Cardiac fibroblast (primary cell): ENCODE measurements at regions not wholly inside any gene's neighbourhood (a gene's known extent, or its start where the extent isn't known, plus 50 kb on each side); places are given as distances from the start of the nearest gene placed in this dataset.

Experiments used
- DNase-seq, 2 donors: peaks; one replicate each; pipeline versions ENCODE4 v3.0.0 to v3.0.0-alpha.2; 2010; ENCODE audit warnings: low read depth in 2 of 2
- H3K4me3 ChIP-seq, 2 donors: replicated peaks in 1 of 2; 1 replicate in 1 of 2; 2 replicates in 1 of 2; pipeline ENCODE4 v1.5.1; 2011; ENCODE audit warnings: low read depth in 2 of 2, low read length in 2 of 2, mild to moderate bottlenecking in 2 of 2, moderate library complexity in 1 of 2
- TF ChIP-seq, protein P1 (sequence below): IDR thresholded peaks from one replicate; pipeline ENCODE4 v1.5.1; 2011; ENCODE audit warnings: low read depth, mild to moderate bottlenecking, low read length, inconsistent platforms

DNA sequence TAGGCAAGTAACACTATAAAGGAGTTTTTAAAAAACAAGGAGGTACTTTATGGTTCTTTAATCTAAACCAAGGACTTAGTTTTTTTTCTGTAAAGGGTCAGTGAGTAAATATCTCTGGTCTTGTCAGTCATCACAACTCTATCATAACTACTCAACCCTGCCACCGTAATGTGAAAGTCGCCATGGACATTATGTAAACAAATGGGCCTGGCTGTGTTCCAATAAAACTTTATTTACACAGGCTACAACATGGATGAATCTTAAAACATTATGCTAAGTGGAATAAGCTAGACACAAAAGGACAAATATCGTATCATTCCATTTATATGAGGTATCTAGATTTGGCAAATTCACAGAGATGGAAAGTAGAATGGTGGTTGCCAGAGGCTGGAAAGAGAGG, 60.8 kb upstream of the SP4 start:
- TF ChIP-seq, protein P1, sequence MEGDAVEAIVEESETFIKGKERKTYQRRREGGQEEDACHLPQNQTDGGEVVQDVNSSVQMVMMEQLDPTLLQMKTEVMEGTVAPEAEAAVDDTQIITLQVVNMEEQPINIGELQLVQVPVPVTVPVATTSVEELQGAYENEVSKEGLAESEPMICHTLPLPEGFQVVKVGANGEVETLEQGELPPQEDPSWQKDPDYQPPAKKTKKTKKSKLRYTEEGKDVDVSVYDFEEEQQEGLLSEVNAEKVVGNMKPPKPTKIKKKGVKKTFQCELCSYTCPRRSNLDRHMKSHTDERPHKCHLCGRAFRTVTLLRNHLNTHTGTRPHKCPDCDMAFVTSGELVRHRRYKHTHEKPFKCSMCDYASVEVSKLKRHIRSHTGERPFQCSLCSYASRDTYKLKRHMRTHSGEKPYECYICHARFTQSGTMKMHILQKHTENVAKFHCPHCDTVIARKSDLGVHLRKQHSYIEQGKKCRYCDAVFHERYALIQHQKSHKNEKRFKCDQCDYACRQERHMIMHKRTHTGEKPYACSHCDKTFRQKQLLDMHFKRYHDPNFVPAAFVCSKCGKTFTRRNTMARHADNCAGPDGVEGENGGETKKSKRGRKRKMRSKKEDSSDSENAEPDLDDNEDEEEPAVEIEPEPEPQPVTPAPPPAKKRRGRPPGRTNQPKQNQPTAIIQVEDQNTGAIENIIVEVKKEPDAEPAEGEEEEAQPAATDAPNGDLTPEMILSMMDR: no peak
- H3K4me3 ChIP-seq: no peak overlapping the region
- DNase-seq: no peak

DNA sequence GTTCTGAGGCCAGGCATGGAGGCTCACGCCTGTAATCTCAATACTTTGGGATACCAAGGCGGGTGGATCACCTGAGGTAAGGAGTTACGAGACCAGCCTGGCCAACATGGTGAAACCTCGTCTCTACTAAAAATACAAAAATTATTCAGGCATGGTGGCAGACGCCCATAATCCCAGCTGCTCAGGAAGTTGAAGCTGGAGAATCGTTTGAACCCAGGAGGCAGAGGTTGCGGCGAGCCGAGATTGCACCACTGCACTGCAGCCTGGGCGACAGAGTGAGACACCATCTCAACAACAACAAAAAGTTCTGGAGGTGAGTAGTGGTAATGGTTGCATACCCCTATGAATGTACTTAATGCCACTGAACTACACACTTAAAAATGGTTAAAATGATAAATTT, 60.3 kb upstream of the SP4 start:
- no peak overlapping the region for H3K4me3 ChIP-seq
- DNase-seq: no peak
- TF ChIP-seq, protein P1: no peak

DNA sequence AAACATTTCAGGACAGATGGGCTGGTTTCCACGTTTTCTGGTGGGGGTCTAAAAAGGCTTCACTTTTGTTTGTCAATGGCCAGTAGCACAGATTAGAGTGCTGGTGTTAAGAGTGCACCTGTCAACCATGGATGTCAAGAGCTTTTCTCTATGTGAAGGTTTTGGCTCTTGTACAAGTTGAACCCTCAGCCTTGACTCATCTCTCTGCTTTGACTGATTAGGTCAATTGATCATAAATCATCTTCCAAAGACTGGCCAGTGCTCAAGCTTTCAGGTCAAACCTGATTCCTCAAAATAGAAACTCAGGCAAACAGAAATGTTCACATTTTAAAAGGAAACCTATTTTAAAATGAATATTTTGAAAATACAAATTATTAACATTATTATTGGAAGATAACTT, 59.6 kb upstream of the SP4 start:
- no peak overlapping the region for H3K4me3 ChIP-seq
- TF ChIP-seq, protein P1: no peak
- no peak for DNase-seq

- TF ChIP-seq, protein P1: no peak
- DNase-seq: no peak
- H3K4me3 ChIP-seq: no peak overlapping the region
Measured at GRCh38 chr7:21370283-21370982, 57.5 kb upstream of the SP4 start.

DNA sequence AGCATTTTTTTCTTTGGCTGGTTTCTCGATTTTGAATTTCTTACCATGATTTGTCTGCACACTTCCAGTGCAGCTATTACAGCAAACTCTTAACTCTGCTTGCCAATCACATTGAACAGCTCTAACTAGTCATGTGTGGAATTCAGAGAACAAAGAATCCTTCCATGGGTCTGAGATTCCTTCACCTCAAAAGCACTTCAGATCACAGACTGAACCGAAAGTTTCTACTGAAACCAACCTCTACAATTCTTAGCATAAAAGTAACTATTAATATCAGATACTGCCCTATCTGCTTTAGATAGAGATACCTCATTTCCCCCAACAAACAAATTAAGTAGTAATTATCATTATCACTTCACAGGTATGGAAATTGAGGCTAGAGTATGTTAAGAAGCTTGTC, 56.5 kb upstream of the SP4 start:
- DNase-seq: no peak
- H3K4me3 ChIP-seq: no peak overlapping the region
- TF ChIP-seq, protein P1: no peak

GRCh38 chr7:21373031-21373430, 54.9 kb upstream of the SP4 start:
- TF ChIP-seq, protein P1: no peak
- no peak for DNase-seq
- no peak overlapping the region for H3K4me3 ChIP-seq

DNA sequence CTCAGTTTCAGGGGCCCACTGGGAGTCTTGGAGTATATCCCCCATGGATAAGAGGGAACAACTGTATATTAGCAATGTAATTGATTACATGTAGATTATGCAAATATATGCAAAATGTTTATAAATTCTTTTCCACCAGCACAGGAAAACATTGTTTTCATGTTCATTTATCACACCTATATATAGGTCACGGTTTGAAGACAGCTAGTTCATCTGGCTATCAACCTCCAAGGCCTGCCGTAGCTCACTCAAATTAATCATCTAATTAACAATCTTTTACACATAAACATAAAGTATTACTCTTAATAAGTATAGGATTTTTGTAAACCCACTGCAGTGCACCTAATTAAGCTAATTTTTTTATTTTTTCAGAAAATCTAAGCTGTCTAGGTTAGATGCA, 53.7 kb upstream of the SP4 start:
- no peak for DNase-seq
- H3K4me3 ChIP-seq: no peak overlapping the region
- TF ChIP-seq, protein P1: no peak
